Muscle of leg (tissue), 3 donors: ENCODE measurements at regions not wholly inside any gene's neighbourhood (a gene's known extent, or its start where the extent isn't known, plus 50 kb on each side); places are given as distances from the start of the nearest gene placed in this dataset.
"Not testable (repeated sequence)": the region's sequence is repeated elsewhere in the genome, so short reads cannot be mapped to it uniquely, and the experiment has no call there.

ENCODE experiments used
- DNase-seq: peaks from one replicate; pipeline ENCODE4 v3.0.0; 2013
- H3K27ac ChIP-seq: one replicate; pipeline ENCODE4 v1.5.1; 2013; ENCODE audit warnings: mild to moderate bottlenecking, low read length, control low read depth
- H3K27me3 ChIP-seq: one replicate; pipeline ENCODE4 v1.6.1; 2013; ENCODE audit warnings: low read length; ENCODE audit not compliant: control insufficient read depth, insufficient read depth
- H3K36me3 ChIP-seq: one replicate; pipeline ENCODE4 v1.6.1; 2013; ENCODE audit warnings: low read length; ENCODE audit not compliant: control insufficient read depth, insufficient read depth
- H3K4me1 ChIP-seq: one replicate; pipeline ENCODE4 v1.6.1; 2013; ENCODE audit warnings: low read length; ENCODE audit not compliant: control insufficient read depth, insufficient read depth
- H3K4me3 ChIP-seq: one replicate; pipeline ENCODE4 v1.5.1; 2013; ENCODE audit warnings: low read length, control low read depth
- H3K9me3 ChIP-seq: replicated peaks from 2 replicates; pipeline ENCODE4 v1.6.1; 2013; ENCODE audit warnings: low read depth, low read length; ENCODE audit not compliant: control insufficient read depth
- WGBS: methylation state at CpG from one replicate; pipeline ENCODE4 v1.1.5; 2013; ENCODE audit warnings: missing lambda C conversion rate; ENCODE audit not compliant: insufficient coverage; 5-methylcytosine and 5-hydroxymethylcytosine counted together

DNA sequence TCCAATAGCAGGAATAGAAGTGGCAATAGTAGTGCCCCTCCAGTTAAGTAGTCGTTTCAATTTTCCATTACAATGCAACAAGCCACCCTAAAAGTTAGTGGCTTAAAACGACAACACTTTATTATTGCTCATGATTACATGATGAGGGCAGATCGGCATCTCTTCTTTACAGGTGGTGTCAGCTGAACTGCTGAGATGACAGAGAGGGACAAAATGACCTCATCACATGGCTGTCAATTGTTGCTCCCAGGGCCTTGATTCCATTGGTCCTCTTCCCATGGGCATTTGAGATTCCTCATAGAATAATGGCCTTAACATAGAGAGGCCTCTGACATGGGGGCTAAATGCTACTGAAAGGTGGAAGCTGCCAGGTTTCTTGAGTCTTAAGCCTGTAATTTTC lies 679.8 kb upstream of the KLHL1 start:
- Histone ChIP-seq H3K4me3 (no peak overlapping the region), H3K36me3 (no peaks in the 10 kb centered on the region), H3K27ac (no peak overlapping the region), H3K27me3 (no peaks in the 10 kb centered on the region), H3K9me3 (no peaks in the 10 kb centered on the region), H3K4me1 (no peaks in the 10 kb centered on the region)
- no peak for DNase-seq
- WGBS = no CpG with 5 or more reads among the region's 3 CpGs

DNA sequence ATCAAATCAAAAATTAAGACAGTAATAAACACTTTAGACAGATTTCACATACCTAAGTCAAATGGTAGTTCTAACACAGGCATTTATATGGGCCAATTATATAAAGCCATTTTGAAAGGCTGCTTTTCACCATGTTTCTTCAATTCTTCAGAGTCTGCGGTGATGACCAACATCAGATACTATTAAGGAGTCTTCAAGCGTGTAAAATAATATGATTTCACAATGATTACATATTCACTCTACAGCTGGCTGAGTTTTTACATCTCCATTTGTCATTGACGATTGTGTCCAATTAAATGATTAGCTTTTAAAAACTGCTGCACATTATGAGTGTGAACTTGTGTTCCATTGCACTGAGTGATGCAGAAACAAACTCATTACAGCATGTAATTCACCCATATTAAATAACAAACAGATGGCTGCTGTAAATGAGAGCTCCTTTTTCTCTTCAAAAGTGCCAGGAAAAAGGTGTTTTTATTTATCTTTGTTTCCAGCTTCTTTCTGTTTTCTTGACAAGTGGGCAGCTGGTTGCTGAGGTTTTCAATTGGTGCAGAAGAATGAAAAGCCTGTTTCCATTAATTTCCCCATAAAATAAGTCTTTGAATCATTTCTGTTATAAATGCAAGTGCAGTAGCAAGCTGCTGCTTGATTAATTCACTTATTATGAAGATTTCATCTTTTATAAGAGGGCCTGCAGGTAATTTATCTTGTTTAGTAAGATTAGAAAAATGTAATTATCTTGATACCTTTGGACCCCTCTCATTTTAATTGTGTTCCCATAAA lies 676.1 kb upstream of the KLHL1 start:
- H3K36me3 ChIP-seq = no peaks in the 10 kb centered on the region
- H3K4me1 ChIP-seq = no peaks in the 10 kb centered on the region
- H3K9me3 ChIP-seq = no peaks in the 10 kb centered on the region
- no peak overlapping the region for H3K27ac ChIP-seq
- no CpG with 5 or more reads among the region's 3 CpGs for WGBS
- no peaks in the 10 kb centered on the region for H3K27me3 ChIP-seq
- no peak overlapping the region for H3K4me3 ChIP-seq
- DNase-seq = peak; percentile 7

DNA sequence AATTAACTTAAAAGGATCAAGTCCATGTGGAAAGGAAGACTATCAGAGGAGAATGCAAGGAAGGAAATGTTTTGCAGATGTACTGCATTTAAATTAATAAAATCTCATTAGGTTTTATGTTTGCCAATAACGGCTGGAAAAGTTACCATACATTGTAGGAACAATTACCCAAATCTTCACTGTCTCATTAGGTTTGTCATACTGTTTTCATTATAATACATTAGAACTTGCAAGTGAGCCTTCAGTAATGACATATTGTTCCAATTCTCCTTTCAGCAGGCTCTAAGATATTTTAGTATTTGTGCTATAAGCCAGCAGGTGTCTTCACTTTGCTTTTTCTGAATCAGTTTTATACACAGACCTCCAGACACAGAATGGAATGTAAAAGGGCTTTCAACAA lies 661.6 kb upstream of the KLHL1 start:
- H3K4me1 ChIP-seq = no peaks in the 10 kb centered on the region
- no peak overlapping the region for H3K4me3 ChIP-seq
- H3K9me3 ChIP-seq = no peaks in the 10 kb centered on the region
- peak; percentile 77 for DNase-seq
- no CpG with 5 or more reads among the region's 1 CpG for WGBS
- H3K27ac ChIP-seq = no peak overlapping the region
- H3K27me3 ChIP-seq = no peaks in the 10 kb centered on the region
- H3K36me3 ChIP-seq = no peaks in the 10 kb centered on the region

DNA sequence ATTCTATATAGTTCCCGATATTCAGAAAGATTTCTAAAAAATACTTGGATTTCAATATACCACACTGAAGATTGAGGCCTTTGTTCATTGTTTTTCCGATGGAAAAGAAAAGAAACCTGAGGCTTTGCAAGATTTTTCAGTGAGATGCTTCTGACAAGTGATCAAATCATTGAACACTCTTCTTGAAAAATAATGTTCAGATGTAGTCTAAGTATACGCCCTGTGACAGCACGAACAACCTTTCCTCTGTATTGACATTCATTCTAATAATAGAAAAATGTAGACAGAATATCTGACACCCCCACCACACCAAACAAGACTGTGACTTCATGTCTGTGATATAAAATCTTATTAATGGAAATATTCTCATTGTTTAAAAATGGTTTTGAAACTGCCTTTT lies 650.7 kb upstream of the KLHL1 start:
- DNase-seq = no peak
- no peak overlapping the region for H3K4me3 ChIP-seq
- no peaks in the 10 kb centered on the region for H3K9me3 ChIP-seq
- H3K27me3 ChIP-seq = no peaks in the 10 kb centered on the region
- H3K4me1 ChIP-seq = no peaks in the 10 kb centered on the region
- no peaks in the 10 kb centered on the region for H3K36me3 ChIP-seq
- H3K27ac ChIP-seq = no peak overlapping the region
- WGBS = no CpG with 5 or more reads among the region's 4 CpGs

DNA sequence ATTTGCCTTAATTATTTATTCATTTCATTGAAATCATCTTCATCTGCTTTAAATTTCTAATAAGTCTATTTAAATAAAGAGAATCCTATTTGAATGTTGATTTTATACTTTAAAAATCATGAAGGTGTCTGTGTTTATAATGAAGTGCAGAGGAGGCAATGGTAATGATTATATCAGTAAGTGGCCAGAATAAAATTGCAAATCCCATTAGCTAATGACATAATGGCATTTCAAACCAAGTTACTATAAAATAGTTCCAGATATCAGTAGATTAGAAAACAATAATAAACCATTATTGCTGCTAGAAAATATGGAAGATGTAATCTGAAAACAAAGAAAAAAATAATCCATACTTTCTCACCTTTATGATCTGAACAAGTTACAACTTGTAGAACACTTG lies 647.8 kb upstream of the KLHL1 start:
- Histone ChIP-seq H3K4me1 (no peaks in the 10 kb centered on the region), H3K36me3 (no peaks in the 10 kb centered on the region), H3K27me3 (no peaks in the 10 kb centered on the region), H3K27ac (no peak overlapping the region), H3K9me3 (no peaks in the 10 kb centered on the region), H3K4me3 (no peak overlapping the region)
- DNase-seq = no peak

DNA sequence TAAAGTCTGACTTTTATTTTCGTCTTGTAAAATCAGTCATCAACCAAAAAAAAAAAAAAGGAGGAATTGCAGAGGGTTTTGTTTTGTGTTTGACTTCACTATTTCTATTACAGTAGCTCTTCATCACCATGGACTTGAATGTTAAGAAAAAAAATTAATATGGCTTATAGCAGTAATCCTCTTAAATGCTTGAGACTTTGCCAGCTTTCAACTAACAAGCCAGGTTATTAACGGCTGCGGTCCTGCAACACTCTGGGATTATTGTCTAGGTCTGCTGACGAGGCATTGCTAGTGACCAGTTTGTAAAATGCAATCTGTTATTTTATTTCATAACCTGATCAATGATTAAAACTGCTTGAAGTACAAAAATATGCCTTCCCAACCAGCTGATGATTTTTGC lies 647.2 kb upstream of the KLHL1 start:
- H3K27me3 ChIP-seq = no peaks in the 10 kb centered on the region
- no peaks in the 10 kb centered on the region for H3K36me3 ChIP-seq
- WGBS = no CpG with 5 or more reads among the region's 4 CpGs
- H3K9me3 ChIP-seq = no peaks in the 10 kb centered on the region
- H3K4me3 ChIP-seq = no peak overlapping the region
- no peak for DNase-seq
- no peaks in the 10 kb centered on the region for H3K4me1 ChIP-seq
- H3K27ac ChIP-seq = no peak overlapping the region

DNA sequence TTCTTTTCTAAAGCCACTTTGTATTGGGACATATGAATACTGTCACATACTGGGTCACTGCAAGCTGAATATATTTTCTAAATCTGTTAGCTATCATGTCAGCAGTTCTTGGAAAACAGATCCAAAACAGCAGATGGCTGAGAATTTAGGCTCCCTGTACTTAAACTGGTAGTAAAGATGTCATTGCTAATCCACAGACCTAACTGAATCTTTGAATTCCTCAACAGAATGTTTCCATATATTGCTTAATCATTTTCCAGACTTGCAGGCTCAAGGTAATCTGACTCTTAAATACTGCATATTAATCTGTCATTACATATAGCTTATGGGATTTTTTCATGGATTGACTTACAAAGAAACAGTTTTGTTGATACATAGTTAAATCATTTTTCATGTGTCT lies 639.0 kb upstream of the KLHL1 start:
- Histone ChIP-seq H3K27me3 (no peaks in the 10 kb centered on the region), H3K4me1 (no peaks in the 10 kb centered on the region), H3K9me3 (no peaks in the 10 kb centered on the region), H3K27ac (no peak overlapping the region), H3K4me3 (no peak overlapping the region), H3K36me3 (no peaks in the 10 kb centered on the region)
- DNase-seq = peak; percentile 66

DNA sequence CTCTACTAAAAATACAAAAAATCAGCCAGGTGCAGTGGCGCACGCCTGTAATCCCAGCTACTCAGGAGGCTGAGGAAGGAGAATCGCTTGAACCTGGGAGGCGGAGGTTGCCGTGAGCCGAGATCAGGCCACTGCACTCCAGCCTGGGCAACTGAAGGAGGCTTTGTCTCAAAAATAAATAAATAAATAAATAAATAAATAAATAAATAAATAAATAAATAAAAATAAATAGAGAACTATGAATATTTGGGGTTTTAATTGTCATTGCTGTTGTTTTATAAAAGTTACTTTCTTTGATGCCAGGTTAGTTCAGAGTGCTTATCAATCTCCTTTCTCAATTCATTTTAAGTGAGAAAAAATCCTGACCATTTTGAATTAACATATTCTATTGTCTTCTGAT lies 638.2 kb upstream of the KLHL1 start:
- DNase-seq, H3K4me1 ChIP-seq, H3K36me3 ChIP-seq, H3K9me3 ChIP-seq, H3K27ac ChIP-seq, H3K4me3 ChIP-seq, H3K27me3 ChIP-seq: not testable (repeated sequence)
- 94% methylated on average over 3 of the region's 6 CpGs for WGBS

DNA sequence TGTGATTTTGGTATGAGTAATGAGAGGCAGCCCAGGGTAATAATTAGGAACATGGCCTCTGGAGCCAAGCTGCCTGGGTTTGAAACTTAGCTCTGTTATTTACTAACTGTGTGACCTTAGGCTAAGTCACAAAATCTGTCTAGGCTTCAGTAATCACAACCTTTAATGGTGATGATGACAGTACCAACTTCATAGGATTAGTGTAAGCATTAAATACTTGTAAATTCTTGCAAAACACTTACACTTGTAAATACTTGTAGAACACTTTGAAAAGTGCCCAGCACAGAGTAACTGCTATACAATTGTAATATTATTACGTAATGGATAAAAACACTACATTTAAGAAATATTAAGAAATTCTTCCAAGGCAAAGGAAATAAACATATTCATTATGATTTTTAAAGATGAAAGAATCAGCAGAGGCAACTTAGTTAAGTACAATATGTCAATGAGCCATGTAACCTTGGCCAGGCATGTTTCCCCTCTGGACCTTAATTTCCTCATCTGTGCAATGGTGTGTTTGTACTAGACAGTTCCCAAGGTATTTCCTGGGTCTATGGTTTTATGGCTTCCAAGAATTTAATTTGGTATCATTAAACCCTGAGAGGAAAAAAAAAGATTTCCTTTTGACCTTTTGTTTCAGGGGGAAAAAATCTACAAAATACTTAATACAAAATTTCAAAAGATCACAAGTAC lies 628.5 kb upstream of the KLHL1 start:
- peak; percentile 12 for DNase-seq
- no CpG with 5 or more reads among the region's 1 CpG for WGBS
- no peaks in the 10 kb centered on the region for H3K27me3 ChIP-seq
- no peaks in the 10 kb centered on the region for H3K9me3 ChIP-seq
- no peaks in the 10 kb centered on the region for H3K4me1 ChIP-seq
- no peak overlapping the region for H3K4me3 ChIP-seq
- H3K27ac ChIP-seq = no peak overlapping the region
- no peaks in the 10 kb centered on the region for H3K36me3 ChIP-seq

DNA sequence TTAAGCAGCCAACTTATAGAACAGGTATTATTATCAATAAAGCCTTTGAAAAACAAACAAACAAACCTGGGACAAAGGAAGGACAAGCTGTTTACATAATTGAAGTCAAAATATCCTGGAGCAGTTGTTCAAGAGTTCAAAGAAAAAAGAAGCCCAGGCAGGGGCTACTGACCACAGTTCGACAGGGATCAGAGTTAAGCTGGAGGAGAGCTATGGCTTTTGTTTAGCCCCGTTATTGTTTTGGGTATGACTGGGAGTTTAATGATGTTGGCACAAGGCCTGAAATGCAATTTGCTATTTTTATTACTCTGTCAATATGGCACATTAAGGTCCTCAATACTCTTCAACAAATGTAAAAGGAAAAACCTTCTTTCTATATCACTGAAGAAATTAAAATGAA lies 624.4 kb upstream of the KLHL1 start:
- no peak overlapping the region for H3K4me3 ChIP-seq
- H3K9me3 ChIP-seq = no peaks in the 10 kb centered on the region
- no peaks in the 10 kb centered on the region for H3K36me3 ChIP-seq
- no peak overlapping the region for H3K27ac ChIP-seq
- H3K27me3 ChIP-seq = no peaks in the 10 kb centered on the region
- no peak for DNase-seq
- H3K4me1 ChIP-seq = no peaks in the 10 kb centered on the region
- 43% methylated on average over 1 of the region's 2 CpGs for WGBS
